NCI-H1092 (cell line): ENCODE measurements at regions not wholly inside any gene's neighbourhood (a gene's known extent, or its start where the extent isn't known, plus 50 kb on each side); places are given as distances from the start of the nearest gene placed in this dataset.

Source experiments
- DNase-seq: peaks from one replicate; lab custom pipeline; 2025; lab: John Stamatoyannopoulos, UW

- DNase-seq = no peak
These were observed 442.3 kb downstream of the GRB14 start for GRCh38 chr2:164178835-164179465.

GRCh38 chr2:164164602-164165001 lies 428.8 kb upstream of the FIGN start:
- DNase-seq = no peak

- no peak for DNase-seq
These were observed 419.8 kb upstream of the FIGN start for GRCh38 chr2:164155558-164155957.

GRCh38 chr2:164151522-164151921 lies 415.7 kb upstream of the FIGN start:
- DNase-seq = no peak

- no peak for DNase-seq
These were observed 414.8 kb upstream of the FIGN start for GRCh38 chr2:164150604-164151003.

- no peak for DNase-seq
These were observed 410.6 kb upstream of the FIGN start for GRCh38 chr2:164146441-164146840.

- no peak for DNase-seq
These were observed 409.5 kb upstream of the FIGN start for GRCh38 chr2:164145093-164145987.

GRCh38 chr2:164143183-164143930 lies 407.5 kb upstream of the FIGN start:
- no peak for DNase-seq

- DNase-seq = no peak
These were observed 406.9 kb upstream of the FIGN start for GRCh38 chr2:164142755-164143154.

- DNase-seq = no peak
These were observed 405.5 kb upstream of the FIGN start for GRCh38 chr2:164141271-164141670.

- DNase-seq = no peak
These were observed 402.9 kb upstream of the FIGN start for GRCh38 chr2:164138750-164139149.

GRCh38 chr2:164134336-164134735 lies 398.5 kb upstream of the FIGN start:
- DNase-seq = no peak

GRCh38 chr2:164127971-164128527 lies 392.2 kb upstream of the FIGN start:
- DNase-seq = no peak

GRCh38 chr2:164126960-164127660 lies 391.3 kb upstream of the FIGN start:
- DNase-seq = no peak

- no peak for DNase-seq
These were observed 380.0 kb upstream of the FIGN start for GRCh38 chr2:164115806-164116205.

- DNase-seq = no peak
These were observed 379.1 kb upstream of the FIGN start for GRCh38 chr2:164114937-164115336.

- DNase-seq = no peak
These were observed 376.3 kb upstream of the FIGN start for GRCh38 chr2:164112105-164112504.

GRCh38 chr2:164110515-164110914 lies 374.7 kb upstream of the FIGN start:
- DNase-seq = no peak

GRCh38 chr2:164109006-164109405 lies 373.2 kb upstream of the FIGN start:
- no peak for DNase-seq

GRCh38 chr2:164103271-164103670 lies 367.5 kb upstream of the FIGN start:
- DNase-seq = no peak

- no peak for DNase-seq
These were observed 366.6 kb upstream of the FIGN start for GRCh38 chr2:164102366-164102765.

GRCh38 chr2:164091673-164092072 lies 355.9 kb upstream of the FIGN start:
- DNase-seq = no peak
